ENCODE measurements at regions not wholly inside any gene's neighbourhood (a gene's known extent, or its start where the extent isn't known, plus 50 kb on each side); places are given as distances from the start of the nearest gene placed in this dataset.

- Histone ChIP-seq H3K79me1 (ENCODE audit: low read length) (no peaks in the 10 kb centered on the region), H2AFZ (ENCODE audit: insufficient read depth, low read length, poor library complexity) (no peak overlapping the region), H3K18ac (ENCODE audit: low read length) (no peak overlapping the region), H3K9ac (ENCODE audit: low read length) (no peak overlapping the region), H2BK120ac (ENCODE audit: insufficient read depth, low read length, poor library complexity) (no peak overlapping the region), H2BK12ac (ENCODE audit: low read length) (no peak overlapping the region), H4K8ac (ENCODE audit: low read depth, low read length) (no peak overlapping the region), H4K91ac (ENCODE audit: low read depth, low read length) (no peak overlapping the region), H2AK5ac (ENCODE audit: low read length) (no peak overlapping the region), H3K23ac (ENCODE audit: low read length) (no peak overlapping the region), H3K4ac (ENCODE audit: low read depth, low read length) (no peak overlapping the region), H3K27ac (ENCODE audit: low read depth, low read length) (no peak overlapping the region), H3K9me3 (ENCODE audit: insufficient read depth, low read depth, low read length) (no peaks in the 10 kb centered on the region), H3K4me3 (ENCODE audit: low read depth, low read length) (no peak overlapping the region), H3K36me3 (ENCODE audit: control insufficient read depth in 1 of 2, insufficient read depth in 2 of 2, low read length in 2 of 2) (no peaks in the 10 kb centered on the region), H4K12ac (ENCODE audit: low read depth, low read length) (no peak overlapping the region), H3K27me3 (ENCODE audit: insufficient read depth, low read length) (no peaks in the 10 kb centered on the region), H3K4me2 (ENCODE audit: low read length) (no peak overlapping the region), H2BK5ac (ENCODE audit: low read depth, low read length, poor library complexity) (no peak overlapping the region), H3K79me2 (ENCODE audit: control insufficient read depth, insufficient read depth, low read length, poor library complexity) (no peaks in the 10 kb centered on the region), H3K4me1 (ENCODE audit: control insufficient read depth in 1 of 2, insufficient read depth in 2 of 2, low read length in 2 of 2) (no peaks in the 10 kb centered on the region), H3K14ac (ENCODE audit: low read length) (no peak overlapping the region)
- no CpG with 5 or more reads among the region's 5 CpGs for WGBS (ENCODE audit: extremely low coverage, insufficient coverage, insufficient read length)
- no peak for DNase-seq
Measured at GRCh38 chr11:101721270-101721669, 137.5 kb upstream of the TRPC6 start.

DNA sequence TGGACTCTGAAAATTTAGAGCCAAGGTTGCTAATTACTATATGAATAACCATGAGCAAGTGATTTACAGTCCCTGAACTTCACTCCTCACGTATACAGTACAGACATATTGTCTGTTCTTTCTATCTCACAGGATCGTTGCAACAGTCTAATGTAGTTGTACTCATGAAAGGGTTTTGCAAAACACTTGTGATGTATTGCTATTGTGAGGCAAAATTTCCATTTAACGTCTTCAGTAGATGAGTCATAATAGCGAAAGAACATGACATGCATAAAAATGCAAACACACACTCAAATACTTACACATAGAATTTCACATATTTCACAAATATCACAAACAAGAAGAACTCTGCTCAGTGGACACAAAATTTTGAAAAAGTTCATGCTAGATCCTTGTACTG, 134.6 kb upstream of the TRPC6 start:
- no peak overlapping the region for H3K4me3 ChIP-seq (ENCODE audit: low read depth, low read length)

DNA sequence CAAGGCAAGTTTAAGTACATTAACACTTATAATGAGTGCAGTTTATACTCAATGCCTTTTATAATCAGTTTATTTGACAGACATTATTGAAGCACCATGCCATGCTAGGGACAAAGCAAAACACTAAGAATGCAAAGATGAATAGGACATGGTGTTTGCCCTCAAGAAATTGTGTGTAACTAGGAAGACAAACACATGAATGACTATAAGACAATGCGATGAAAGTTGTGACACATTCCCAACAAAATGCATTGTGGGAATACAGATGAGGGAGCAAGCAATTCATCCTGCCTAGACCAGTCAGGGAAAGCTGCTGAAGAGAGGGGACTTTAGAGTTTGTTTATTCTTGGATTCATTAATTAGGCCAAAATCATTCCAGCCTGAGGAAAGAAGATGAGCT, 133.8 kb upstream of the TRPC6 start:
- DNase-seq = no peak

More for the DNA sequence above, 134.6 kb upstream of the TRPC6 start:
- Histone ChIP-seq H2BK12ac (ENCODE audit: low read length) (no peak overlapping the region), H4K8ac (ENCODE audit: low read depth, low read length) (no peak overlapping the region), H3K18ac (ENCODE audit: low read length) (no peak overlapping the region), H3K4me2 (ENCODE audit: low read length) (no peak overlapping the region), H3K14ac (ENCODE audit: low read length) (no peak overlapping the region), H2AK5ac (ENCODE audit: low read length) (no peak overlapping the region), H3K4me1 (ENCODE audit: control insufficient read depth in 1 of 2, insufficient read depth in 2 of 2, low read length in 2 of 2) (no peaks in the 10 kb centered on the region), H2BK120ac (ENCODE audit: insufficient read depth, low read length, poor library complexity) (no peak overlapping the region), H4K12ac (ENCODE audit: low read depth, low read length) (no peak overlapping the region), H3K36me3 (ENCODE audit: control insufficient read depth in 1 of 2, insufficient read depth in 2 of 2, low read length in 2 of 2) (no peaks in the 10 kb centered on the region), H3K27ac (ENCODE audit: low read depth, low read length) (no peak overlapping the region), H3K9me3 (ENCODE audit: insufficient read depth, low read depth, low read length) (no peaks in the 10 kb centered on the region), H4K91ac (ENCODE audit: low read depth, low read length) (no peak overlapping the region), H2AFZ (ENCODE audit: insufficient read depth, low read length, poor library complexity) (no peak overlapping the region), H3K4ac (ENCODE audit: low read depth, low read length) (no peak overlapping the region), H3K27me3 (ENCODE audit: insufficient read depth, low read length) (no peaks in the 10 kb centered on the region), H3K79me2 (ENCODE audit: control insufficient read depth, insufficient read depth, low read length, poor library complexity) (no peaks in the 10 kb centered on the region), H3K79me1 (ENCODE audit: low read length) (no peaks in the 10 kb centered on the region), H3K9ac (ENCODE audit: low read length) (no peak overlapping the region), H2BK5ac (ENCODE audit: low read depth, low read length, poor library complexity) (no peak overlapping the region), H3K23ac (ENCODE audit: low read length) (no peak overlapping the region)
- DNase-seq = peak in 1 of 2 donors; percentile 35
- WGBS (ENCODE audit: extremely low coverage, insufficient coverage, insufficient read length) = no CpG with 5 or more reads among the region's 4 CpGs

DNA sequence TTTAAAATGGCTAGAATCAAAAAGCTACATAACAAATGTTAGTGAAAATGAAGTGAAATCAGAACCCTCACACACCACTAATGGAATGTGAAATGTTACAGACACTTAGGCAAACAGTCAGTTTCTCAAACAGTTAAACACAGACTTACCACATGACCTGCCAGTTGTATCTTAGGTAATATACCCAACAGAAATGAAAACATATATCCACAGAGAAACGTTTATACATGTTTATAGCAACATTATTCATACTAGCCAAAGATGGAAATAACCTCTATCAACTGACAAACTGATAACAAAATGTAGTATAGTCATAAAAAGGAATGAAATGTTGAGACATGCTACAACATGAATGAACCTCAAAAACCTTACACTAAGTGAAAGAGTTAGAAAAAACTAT, 131.5 kb upstream of the TRPC6 start:
- H3K4me3 ChIP-seq (ENCODE audit: low read depth, low read length) = no peak overlapping the region
- DNase-seq = no peak
- H4K8ac ChIP-seq (ENCODE audit: low read depth, low read length) = no peak overlapping the region
- no peak overlapping the region for H3K14ac ChIP-seq (ENCODE audit: low read length)
- H2BK5ac ChIP-seq (ENCODE audit: low read depth, low read length, poor library complexity) = no peak overlapping the region
- WGBS (ENCODE audit: extremely low coverage, insufficient coverage, insufficient read length) = no CpG with 5 or more reads among the region's 1 CpG
- no peak overlapping the region for H3K23ac ChIP-seq (ENCODE audit: low read length)
- no peaks in the 10 kb centered on the region for H3K79me2 ChIP-seq (ENCODE audit: control insufficient read depth, insufficient read depth, low read length, poor library complexity)
- H3K79me1 ChIP-seq (ENCODE audit: low read length) = no peaks in the 10 kb centered on the region
- H2AFZ ChIP-seq (ENCODE audit: insufficient read depth, low read length, poor library complexity) = no peak overlapping the region
- H3K9me3 ChIP-seq (ENCODE audit: insufficient read depth, low read depth, low read length) = no peaks in the 10 kb centered on the region
- H3K4me2 ChIP-seq (ENCODE audit: low read length) = no peak overlapping the region
- no peak overlapping the region for H2BK120ac ChIP-seq (ENCODE audit: insufficient read depth, low read length, poor library complexity)
- H3K27me3 ChIP-seq (ENCODE audit: insufficient read depth, low read length) = no peaks in the 10 kb centered on the region
- H3K4me1 ChIP-seq (ENCODE audit: control insufficient read depth in 1 of 2, insufficient read depth in 2 of 2, low read length in 2 of 2) = no peaks in the 10 kb centered on the region
- H3K36me3 ChIP-seq (ENCODE audit: control insufficient read depth in 1 of 2, insufficient read depth in 2 of 2, low read length in 2 of 2) = no peaks in the 10 kb centered on the region
- no peak overlapping the region for H2AK5ac ChIP-seq (ENCODE audit: low read length)
- no peak overlapping the region for H2BK12ac ChIP-seq (ENCODE audit: low read length)
- H3K27ac ChIP-seq (ENCODE audit: low read depth, low read length) = no peak overlapping the region
- no peak overlapping the region for H3K4ac ChIP-seq (ENCODE audit: low read depth, low read length)
- no peak overlapping the region for H3K9ac ChIP-seq (ENCODE audit: low read length)
- H4K12ac ChIP-seq (ENCODE audit: low read depth, low read length) = no peak overlapping the region
- no peak overlapping the region for H3K18ac ChIP-seq (ENCODE audit: low read length)
- no peak overlapping the region for H4K91ac ChIP-seq (ENCODE audit: low read depth, low read length)

More for the DNA sequence above, 133.8 kb upstream of the TRPC6 start:
- Histone ChIP-seq H4K91ac (ENCODE audit: low read depth, low read length) (no peak overlapping the region), H3K36me3 (ENCODE audit: control insufficient read depth in 1 of 2, insufficient read depth in 2 of 2, low read length in 2 of 2) (no peaks in the 10 kb centered on the region), H2AFZ (ENCODE audit: insufficient read depth, low read length, poor library complexity) (no peak overlapping the region), H3K23ac (ENCODE audit: low read length) (no peak overlapping the region), H3K4me2 (ENCODE audit: low read length) (no peak overlapping the region), H2BK120ac (ENCODE audit: insufficient read depth, low read length, poor library complexity) (no peak overlapping the region), H3K9me3 (ENCODE audit: insufficient read depth, low read depth, low read length) (no peaks in the 10 kb centered on the region), H4K8ac (ENCODE audit: low read depth, low read length) (no peak overlapping the region), H3K18ac (ENCODE audit: low read length) (no peak overlapping the region), H2BK5ac (ENCODE audit: low read depth, low read length, poor library complexity) (no peak overlapping the region), H3K9ac (ENCODE audit: low read length) (no peak overlapping the region), H2BK12ac (ENCODE audit: low read length) (no peak overlapping the region), H3K79me2 (ENCODE audit: control insufficient read depth, insufficient read depth, low read length, poor library complexity) (no peaks in the 10 kb centered on the region), H3K27me3 (ENCODE audit: insufficient read depth, low read length) (no peaks in the 10 kb centered on the region), H3K4ac (ENCODE audit: low read depth, low read length) (no peak overlapping the region), H3K27ac (ENCODE audit: low read depth, low read length) (no peak overlapping the region), H3K79me1 (ENCODE audit: low read length) (no peaks in the 10 kb centered on the region), H3K4me3 (ENCODE audit: low read depth, low read length) (no peak overlapping the region), H4K12ac (ENCODE audit: low read depth, low read length) (no peak overlapping the region), H3K4me1 (ENCODE audit: control insufficient read depth in 1 of 2, insufficient read depth in 2 of 2, low read length in 2 of 2) (no peaks in the 10 kb centered on the region), H2AK5ac (ENCODE audit: low read length) (no peak overlapping the region), H3K14ac (ENCODE audit: low read length) (no peak overlapping the region)
- WGBS (ENCODE audit: extremely low coverage, insufficient coverage, insufficient read length) = no CpG with 5 or more reads among the region's 1 CpG

Measured in trophoblast cell (in vitro differentiated cells and primary cell).